CD4-positive, alpha-beta memory T cell (primary cell): ENCODE measurements at regions not wholly inside any gene's neighbourhood (a gene's known extent, or its start where the extent isn't known, plus 50 kb on each side); places are given as distances from the start of the nearest gene placed in this dataset.

Experiments used
- CTCF ChIA-PET: fragments of 350-600 bp; sonication (Branson Sonifier 250); formaldehyde crosslinking; loops from one replicate; lab custom pipeline; 2021; ENCODE audit warnings: inconsistent platforms; ENCODE audit not compliant: partially characterized antibody; lab: Charles Lee
- POLR2A ChIA-PET: fragments of 350-600 bp; sonication (Branson Sonifier 250); formaldehyde crosslinking; loops from one replicate; lab custom pipeline; 2021; ENCODE audit not compliant: partially characterized antibody; lab: Charles Lee
- DNase-seq, 5 donors: peaks; one replicate each; pipeline versions ENCODE4 v3.0.0 to v3.0.0-alpha.2; 2020 to 2022; ENCODE audit warnings: mixed read lengths in 1 of 5
- H3K27ac ChIP-seq: one replicate; pipeline ENCODE4 v1.7.0; 2013; ENCODE audit warnings: low read depth, low read length
- H3K27me3 ChIP-seq: 2 replicates; pipeline ENCODE4 v1.7.0; 2013; ENCODE audit warnings: mild to moderate bottlenecking, low read length, moderate library complexity; ENCODE audit not compliant: insufficient read depth
- H3K36me3 ChIP-seq: 2 replicates; pipeline ENCODE4 v1.7.0; 2013; ENCODE audit warnings: mild to moderate bottlenecking, low read length, moderate library complexity; ENCODE audit not compliant: insufficient read depth
- H3K4me1 ChIP-seq: 2 replicates; pipeline ENCODE4 v1.7.0; 2013; ENCODE audit warnings: mild to moderate bottlenecking, low read length, moderate library complexity; ENCODE audit not compliant: insufficient read depth
- H3K4me3 ChIP-seq, 2 donors: one replicate each; pipeline ENCODE4 v1.7.0; 2013; ENCODE audit warnings: low read length in 2 of 2, mild to moderate bottlenecking in 1 of 2
- H3K9me3 ChIP-seq, 2 donors: one replicate each; pipeline ENCODE4 v1.7.0; 2013; ENCODE audit warnings: low read length in 2 of 2, control low read depth in 1 of 2; ENCODE audit not compliant: control insufficient read depth in 1 of 2
- H3K27ac Mint-ChIP-seq, 7 donors: one replicate each; pipeline ENCODE4 v1.8.0; 2020 to 2021; ENCODE audit warnings: mixed read lengths in 7 of 7, mild to moderate bottlenecking in 6 of 7, inconsistent platforms in 3 of 7, moderate library complexity in 3 of 7
- H3K27me3 Mint-ChIP-seq, 2 donors: one replicate each; pipeline ENCODE4 v1.8.0; 2020 to 2021; ENCODE audit warnings: mixed read lengths in 2 of 2
- H3K36me3 Mint-ChIP-seq, 2 donors: one replicate each; pipeline ENCODE4 v1.8.0; 2020 to 2021; ENCODE audit warnings: mixed read lengths in 2 of 2, inconsistent platforms in 1 of 2, mild to moderate bottlenecking in 1 of 2
- H3K4me1 Mint-ChIP-seq, 4 donors: one replicate each; pipeline ENCODE4 v1.8.0; 2020 to 2021; ENCODE audit warnings: mixed read lengths in 4 of 4, mild to moderate bottlenecking in 1 of 4
- H3K4me3 Mint-ChIP-seq, 8 donors: one replicate each; pipeline ENCODE4 v1.8.0; 2020 to 2021; ENCODE audit warnings: mixed read lengths in 8 of 8, mild to moderate bottlenecking in 7 of 8, moderate library complexity in 6 of 8, inconsistent platforms in 3 of 8
- H3K9me3 Mint-ChIP-seq, 8 donors: one replicate each; pipeline ENCODE4 v1.8.0; 2020 to 2021; ENCODE audit warnings: mixed read lengths in 8 of 8, mild to moderate bottlenecking in 5 of 8, inconsistent platforms in 3 of 8, moderate library complexity in 1 of 8
- intact Hi-C: fragments of 100-400 bp; cut with micrococcal nuclease; formaldehyde crosslinking; loops from one replicate; pipeline ENCODE4 v1.15.1; 2023

- Histone ChIP-seq H3K27ac (no peak overlapping the region), H3K4me3 (no peak overlapping the region), H3K4me1 (no peaks in the 10 kb centered on the region), H3K27me3 (no peaks in the 10 kb centered on the region), H3K36me3 (no peaks in the 10 kb centered on the region), H3K9me3 (no peaks in the 10 kb centered on the region)
- H3K4me3 Mint-ChIP-seq, result no peak overlapping the region
- H3K27ac Mint-ChIP-seq, result no peak overlapping the region
- ChIA-PET POLR2A (no interaction called here), CTCF (interaction anchor here (1.6 kb wide), 1 partner anchor 179 kb away, joined by 3 read pairs; no protein-coding TSS in a partner anchor)
- DNase-seq, result no peak
- H3K9me3 Mint-ChIP-seq, result peaks cover 0 to under 1% (median 0%) of the 10 kb centered on the region in 8 donors
- peaks cover 0 to 2% (median 0%) of the 10 kb centered on the region in 4 donors for H3K4me1 Mint-ChIP-seq
- H3K27me3 Mint-ChIP-seq, result peaks cover 0 to 1% of the 10 kb centered on the region in 2 donors
- no peaks in the 10 kb centered on the region for H3K36me3 Mint-ChIP-seq
- intact Hi-C loops, result no loop called here
Observed at GRCh38 chr9:89781838-89782540, 177.2 kb downstream of the GADD45G start.

- H3K36me3 Mint-ChIP-seq, result no peaks in the 10 kb centered on the region
- H3K4me1 Mint-ChIP-seq, result peaks cover 0 to 2% (median 0%) of the 10 kb centered on the region in 4 donors
- intact Hi-C loops, result no loop called here
- no peaks in the 10 kb centered on the region for H3K27me3 ChIP-seq
- peaks cover 0 to 7% (median 0%) of the 10 kb centered on the region in 8 donors for H3K9me3 Mint-ChIP-seq
- DNase-seq, result no peak
- no peak overlapping the region for H3K4me3 ChIP-seq
- H3K9me3 ChIP-seq, result no peaks in the 10 kb centered on the region
- CTCF ChIA-PET, result interaction anchor here (0.9 kb wide), 1 partner anchor 188 kb away, joined by 3 read pairs; no protein-coding TSS in a partner anchor
- H3K4me3 Mint-ChIP-seq, result no peak overlapping the region
- POLR2A ChIA-PET, result no interaction called here
- H3K4me1 ChIP-seq, result no peaks in the 10 kb centered on the region
- no peaks in the 10 kb centered on the region for H3K27me3 Mint-ChIP-seq
- H3K36me3 ChIP-seq, result no peaks in the 10 kb centered on the region
- no peak overlapping the region for H3K27ac Mint-ChIP-seq
- H3K27ac ChIP-seq, result no peak overlapping the region
Observed at GRCh38 chr9:89786655-89787054, 181.8 kb downstream of the GADD45G start.

- Histone ChIP-seq H3K9me3 (no peaks in the 10 kb centered on the region), H3K4me3 (no peak overlapping the region), H3K27me3 (no peaks in the 10 kb centered on the region), H3K27ac (no peak overlapping the region), H3K36me3 (no peaks in the 10 kb centered on the region), H3K4me1 (no peaks in the 10 kb centered on the region)
- ChIA-PET CTCF (no interaction called here), POLR2A (no interaction called here)
- DNase-seq, result no peak
- no peak overlapping the region for H3K27ac Mint-ChIP-seq
- H3K36me3 Mint-ChIP-seq, result no peaks in the 10 kb centered on the region
- peaks cover 0 to 7% (median 0%) of the 10 kb centered on the region in 8 donors for H3K9me3 Mint-ChIP-seq
- peaks cover 0 to 2% (median 0%) of the 10 kb centered on the region in 4 donors for H3K4me1 Mint-ChIP-seq
- no peaks in the 10 kb centered on the region for H3K27me3 Mint-ChIP-seq
- no peak overlapping the region for H3K4me3 Mint-ChIP-seq
- intact Hi-C loops, result no loop called here
Observed at GRCh38 chr9:89787595-89787994, 182.8 kb downstream of the GADD45G start.

GRCh38 chr9:89788434-89788833, 183.6 kb downstream of the GADD45G start:
- Histone ChIP-seq H3K9me3 (no peaks in the 10 kb centered on the region), H3K36me3 (no peaks in the 10 kb centered on the region), H3K4me1 (no peaks in the 10 kb centered on the region), H3K27me3 (no peaks in the 10 kb centered on the region), H3K4me3 (no peak overlapping the region), H3K27ac (no peak overlapping the region)
- ChIA-PET POLR2A (no interaction called here), CTCF (no interaction called here)
- peaks cover 0 to 2% (median 0%) of the 10 kb centered on the region in 4 donors for H3K4me1 Mint-ChIP-seq
- H3K27ac Mint-ChIP-seq, result no peak overlapping the region
- H3K27me3 Mint-ChIP-seq, result no peaks in the 10 kb centered on the region
- H3K4me3 Mint-ChIP-seq, result no peak overlapping the region
- no peaks in the 10 kb centered on the region for H3K36me3 Mint-ChIP-seq
- intact Hi-C loops, result no loop called here
- peaks cover 0 to 7% (median 0%) of the 10 kb centered on the region in 8 donors for H3K9me3 Mint-ChIP-seq
- DNase-seq, result no peak

- H3K27ac Mint-ChIP-seq, result no peak overlapping the region
- Histone ChIP-seq H3K9me3 (no peaks in the 10 kb centered on the region), H3K36me3 (no peaks in the 10 kb centered on the region), H3K4me1 (no peaks in the 10 kb centered on the region), H3K27ac (no peak overlapping the region), H3K4me3 (no peak overlapping the region), H3K27me3 (no peaks in the 10 kb centered on the region)
- POLR2A ChIA-PET, result no interaction called here
- peaks cover 0 to 7% (median 0%) of the 10 kb centered on the region in 8 donors for H3K9me3 Mint-ChIP-seq
- no peaks in the 10 kb centered on the region for H3K27me3 Mint-ChIP-seq
- no peak for DNase-seq
- H3K36me3 Mint-ChIP-seq, result no peaks in the 10 kb centered on the region
- intact Hi-C loops, result no loop called here
- H3K4me3 Mint-ChIP-seq, result no peak overlapping the region
- CTCF ChIA-PET, result interaction anchor here (1.3 kb wide), 1 partner anchor 28 kb away, joined by 3 read pairs; no protein-coding TSS in a partner anchor
- H3K4me1 Mint-ChIP-seq, result peaks cover 0 to 2% (median 0%) of the 10 kb centered on the region in 4 donors
Observed at GRCh38 chr9:89789922-89790510, 185.2 kb downstream of the GADD45G start.

GRCh38 chr9:89790542-89791109, 185.8 kb downstream of the GADD45G start:
- Mint-ChIP-seq H3K27me3 (no peaks in the 10 kb centered on the region), H3K4me1 (peaks cover 0 to 2% (median under 1%) of the 10 kb centered on the region in 4 donors), H3K36me3 (no peaks in the 10 kb centered on the region), H3K4me3 (no peak overlapping the region), H3K9me3 (peaks cover 0 to 7% (median 0%) of the 10 kb centered on the region in 8 donors), H3K27ac (peak overlapping the region in 1 of 7 donors; percentile 3)
- no peaks in the 10 kb centered on the region for H3K4me1 ChIP-seq
- DNase-seq, result no peak
- CTCF ChIA-PET, result interaction anchor here (1.3 kb wide), 1 partner anchor 29 kb away, joined by 3 read pairs; no protein-coding TSS in a partner anchor
- intact Hi-C loops, result no loop called here
- no peaks in the 10 kb centered on the region for H3K36me3 ChIP-seq
- no peak overlapping the region for H3K4me3 ChIP-seq
- H3K27ac ChIP-seq, result no peak overlapping the region
- no peaks in the 10 kb centered on the region for H3K9me3 ChIP-seq
- H3K27me3 ChIP-seq, result no peaks in the 10 kb centered on the region
- POLR2A ChIA-PET, result no interaction called here

- intact Hi-C loops, result no loop called here
- ChIA-PET POLR2A (no interaction called here), CTCF (no interaction called here)
- no peaks in the 10 kb centered on the region for H3K27me3 ChIP-seq
- Mint-ChIP-seq H3K27me3 (no peaks in the 10 kb centered on the region), H3K4me1 (peaks cover 0 to 4% (median 1%) of the 10 kb centered on the region in 4 donors), H3K36me3 (no peaks in the 10 kb centered on the region), H3K27ac (no peak overlapping the region), H3K9me3 (peaks cover 0 to 7% (median 0%) of the 10 kb centered on the region in 8 donors), H3K4me3 (no peak overlapping the region)
- H3K9me3 ChIP-seq, result no peaks in the 10 kb centered on the region
- no peak for DNase-seq
- no peak overlapping the region for H3K4me3 ChIP-seq
- no peaks in the 10 kb centered on the region for H3K4me1 ChIP-seq
- H3K27ac ChIP-seq, result no peak overlapping the region
- H3K36me3 ChIP-seq, result no peaks in the 10 kb centered on the region
Observed at GRCh38 chr9:89791754-89792153, 186.9 kb downstream of the GADD45G start.
